DOHH2 (cell line): ENCODE measurements at regions not wholly inside any gene's neighbourhood (a gene's known extent, or its start where the extent isn't known, plus 50 kb on each side); places are given as distances from the start of the nearest gene placed in this dataset.

Source experiments
- CTCF ChIP-seq: fragments of 200-600 bp; sonication (generic); IDR thresholded peaks from one replicate; pipeline ENCODE4 v1.5.1; 2014; ENCODE audit warnings: antibody characterized with exemption, mild to moderate bottlenecking, low read depth, low read length; ENCODE audit not compliant: poor library complexity, severe bottlenecking
- EZH2phosphoT487 ChIP-seq: fragments of 200-600 bp; sonication (generic); IDR thresholded peaks from 2 replicates; pipeline ENCODE4 v1.6.1; 2017; ENCODE audit warnings: borderline replicate concordance, mild to moderate bottlenecking, antibody characterized with exemption, low read length, moderate library complexity, mixed read lengths

- TF ChIP-seq CTCF (no peak), EZH2phosphoT487 (no peak)
Measured at GRCh38 chr10:78516236-78516635, 482.6 kb downstream of the RPS24 start.
